WI38 (cell line): ENCODE measurements at regions not wholly inside any gene's neighbourhood (a gene's known extent, or its start where the extent isn't known, plus 50 kb on each side); places are given as distances from the start of the nearest gene placed in this dataset.

Source experiments
- H3K4me3 ChIP-seq: 2 replicates; pipeline ENCODE4 v1.5.1; 2011; ENCODE audit warnings: low read depth, mild to moderate bottlenecking, control low read depth, low read length
- TF ChIP-seq, protein P1 (sequence below): IDR thresholded peaks from 2 replicates; pipeline ENCODE4 v1.5.1; 2012; ENCODE audit warnings: low read depth, mild to moderate bottlenecking, control low read depth, low read length

DNA sequence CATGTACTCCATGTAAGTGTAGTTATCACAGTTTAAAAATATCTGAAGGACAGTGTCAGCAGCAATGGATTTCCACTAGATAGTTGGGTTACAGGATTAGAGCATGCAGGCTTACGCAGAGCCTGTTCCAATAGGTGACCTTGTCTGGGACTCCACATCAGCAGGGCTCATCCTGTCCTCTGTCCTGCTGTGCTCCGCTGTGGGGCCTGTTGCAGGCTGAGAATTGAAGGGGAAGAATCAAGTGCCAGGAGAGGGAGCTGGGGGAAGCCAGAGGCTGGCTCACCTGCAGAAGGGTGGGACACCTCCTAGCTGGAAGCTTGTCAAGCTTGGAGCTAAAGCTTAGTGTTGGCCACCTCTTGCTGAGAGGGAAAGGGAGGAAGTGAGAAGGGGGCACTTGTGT, 62.8 kb downstream of the XCL2 start:
- H3K4me3 ChIP-seq = no peak overlapping the region
- TF ChIP-seq, protein P1, sequence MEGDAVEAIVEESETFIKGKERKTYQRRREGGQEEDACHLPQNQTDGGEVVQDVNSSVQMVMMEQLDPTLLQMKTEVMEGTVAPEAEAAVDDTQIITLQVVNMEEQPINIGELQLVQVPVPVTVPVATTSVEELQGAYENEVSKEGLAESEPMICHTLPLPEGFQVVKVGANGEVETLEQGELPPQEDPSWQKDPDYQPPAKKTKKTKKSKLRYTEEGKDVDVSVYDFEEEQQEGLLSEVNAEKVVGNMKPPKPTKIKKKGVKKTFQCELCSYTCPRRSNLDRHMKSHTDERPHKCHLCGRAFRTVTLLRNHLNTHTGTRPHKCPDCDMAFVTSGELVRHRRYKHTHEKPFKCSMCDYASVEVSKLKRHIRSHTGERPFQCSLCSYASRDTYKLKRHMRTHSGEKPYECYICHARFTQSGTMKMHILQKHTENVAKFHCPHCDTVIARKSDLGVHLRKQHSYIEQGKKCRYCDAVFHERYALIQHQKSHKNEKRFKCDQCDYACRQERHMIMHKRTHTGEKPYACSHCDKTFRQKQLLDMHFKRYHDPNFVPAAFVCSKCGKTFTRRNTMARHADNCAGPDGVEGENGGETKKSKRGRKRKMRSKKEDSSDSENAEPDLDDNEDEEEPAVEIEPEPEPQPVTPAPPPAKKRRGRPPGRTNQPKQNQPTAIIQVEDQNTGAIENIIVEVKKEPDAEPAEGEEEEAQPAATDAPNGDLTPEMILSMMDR = no peak

DNA sequence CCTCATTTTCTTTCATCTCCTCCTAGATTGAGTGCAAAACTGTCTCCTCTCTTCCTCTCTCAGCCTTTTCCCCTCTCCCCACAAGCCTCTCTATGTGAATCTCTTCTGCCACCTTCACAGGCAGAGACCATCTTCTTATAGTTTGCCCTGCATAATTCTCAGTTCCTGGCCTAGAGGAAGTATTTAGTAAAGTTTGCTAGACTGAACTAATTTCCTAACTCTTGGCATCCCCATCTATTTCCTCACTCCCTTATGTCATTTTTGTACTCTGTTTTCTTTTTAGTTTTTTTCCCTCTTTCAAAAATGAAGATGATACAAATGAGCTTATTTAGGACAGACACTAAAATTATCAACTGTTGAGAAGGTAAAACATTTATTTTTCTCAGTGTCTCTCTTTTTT, 66.0 kb downstream of the XCL2 start:
- TF ChIP-seq, protein P1 = no peak
- H3K4me3 ChIP-seq = no peak overlapping the region

DNA sequence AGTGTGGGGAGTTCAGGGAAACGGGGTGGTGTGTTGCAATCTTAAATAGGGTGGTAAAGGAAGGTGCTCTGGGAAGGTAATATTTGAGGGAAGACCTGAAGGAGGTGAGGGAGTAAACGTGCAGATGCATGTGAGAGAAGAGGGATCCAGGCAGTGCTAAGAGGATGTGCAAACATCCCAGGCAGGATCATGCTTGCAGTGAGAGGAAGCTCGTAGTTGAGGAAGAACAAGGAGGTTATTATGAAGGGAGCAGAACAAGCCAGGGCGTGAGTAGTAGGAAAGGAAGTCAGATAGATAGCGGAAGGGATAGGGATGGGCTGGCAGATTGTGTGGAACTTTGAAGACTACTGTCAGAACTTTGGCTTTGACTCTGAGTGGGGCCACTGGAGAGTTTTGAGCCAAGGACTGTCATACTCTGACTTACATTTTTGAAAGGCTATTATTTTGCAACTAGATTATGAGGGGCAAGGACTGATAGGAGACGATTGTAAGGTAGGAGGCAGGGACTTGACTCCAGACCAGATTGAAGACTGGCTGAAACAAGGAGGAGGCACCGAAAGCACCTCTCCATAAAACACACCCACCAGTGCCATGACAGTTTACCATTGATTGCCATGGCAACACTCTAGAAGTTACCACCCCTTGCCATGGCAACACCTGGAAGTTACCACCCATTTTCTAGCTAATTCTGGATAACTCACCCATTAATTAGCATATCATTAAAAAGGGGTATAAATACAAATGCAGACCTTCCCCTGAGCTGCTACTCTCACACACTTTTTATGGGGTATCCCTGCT, 67.0 kb downstream of the XCL2 start:
- H3K4me3 ChIP-seq = no peak overlapping the region
- TF ChIP-seq, protein P1 = no peak

DNA sequence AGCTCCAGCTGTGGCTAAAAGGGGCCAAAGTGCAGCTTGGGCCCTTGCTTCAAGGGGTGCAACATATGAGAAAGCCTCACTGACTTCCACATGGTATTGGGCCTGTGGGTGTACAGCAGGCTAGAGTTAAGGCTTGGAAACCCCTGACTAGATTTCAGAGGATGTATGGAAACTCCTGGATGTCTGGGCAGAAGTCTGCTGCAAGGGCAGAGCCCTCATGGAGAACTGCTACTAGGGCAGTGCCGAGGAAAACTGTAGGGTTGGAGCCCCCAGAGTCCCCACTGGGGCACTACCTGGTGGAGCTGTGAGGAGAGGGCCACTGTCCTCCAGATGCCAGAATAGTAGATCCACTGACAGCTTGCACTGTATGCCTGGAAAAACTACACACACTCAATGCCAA, 69.5 kb downstream of the XCL2 start:
- TF ChIP-seq, protein P1 = no peak
- H3K4me3 ChIP-seq = no peak overlapping the region

DNA sequence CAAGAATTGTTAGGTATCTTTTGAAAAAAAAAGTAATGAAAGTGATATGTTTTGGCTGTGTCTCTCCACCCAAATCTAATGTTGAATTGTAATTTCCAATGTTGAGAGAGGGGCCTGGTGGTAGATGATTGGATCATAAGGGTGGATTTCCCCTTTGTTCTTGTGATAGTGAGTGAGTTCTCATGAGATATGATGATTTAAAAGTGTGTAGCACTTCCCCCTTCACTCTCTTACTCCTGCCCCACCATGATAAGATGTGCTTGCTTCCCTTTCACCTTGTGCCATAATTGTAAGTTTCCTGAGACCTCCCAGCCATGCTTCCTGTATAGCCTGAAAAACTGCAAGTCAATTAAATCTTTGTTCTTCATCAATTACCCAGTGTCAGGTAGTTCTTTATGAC, 70.7 kb downstream of the XCL2 start:
- TF ChIP-seq, protein P1 = no peak
- H3K4me3 ChIP-seq = no peak overlapping the region

DNA sequence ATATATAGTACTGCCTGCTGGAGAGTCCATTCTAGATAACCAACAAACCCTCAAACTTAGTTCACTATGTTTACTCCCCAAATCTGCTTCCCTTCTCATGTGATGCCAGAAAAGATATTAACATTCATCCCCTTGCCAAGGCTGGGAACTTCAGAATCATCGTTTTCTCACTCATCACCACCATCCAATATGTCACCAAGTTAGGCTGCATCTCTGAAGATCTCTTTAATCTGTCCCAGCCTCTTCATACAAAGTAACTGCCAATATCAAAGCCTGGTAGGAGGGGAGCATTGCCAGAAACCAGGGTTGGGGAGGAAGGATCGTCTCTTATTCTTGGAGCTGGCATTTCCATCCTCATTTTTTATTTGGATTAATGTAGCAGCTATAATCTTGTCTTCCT, 71.6 kb downstream of the XCL2 start:
- no peak overlapping the region for H3K4me3 ChIP-seq
- TF ChIP-seq, protein P1 = no peak

DNA sequence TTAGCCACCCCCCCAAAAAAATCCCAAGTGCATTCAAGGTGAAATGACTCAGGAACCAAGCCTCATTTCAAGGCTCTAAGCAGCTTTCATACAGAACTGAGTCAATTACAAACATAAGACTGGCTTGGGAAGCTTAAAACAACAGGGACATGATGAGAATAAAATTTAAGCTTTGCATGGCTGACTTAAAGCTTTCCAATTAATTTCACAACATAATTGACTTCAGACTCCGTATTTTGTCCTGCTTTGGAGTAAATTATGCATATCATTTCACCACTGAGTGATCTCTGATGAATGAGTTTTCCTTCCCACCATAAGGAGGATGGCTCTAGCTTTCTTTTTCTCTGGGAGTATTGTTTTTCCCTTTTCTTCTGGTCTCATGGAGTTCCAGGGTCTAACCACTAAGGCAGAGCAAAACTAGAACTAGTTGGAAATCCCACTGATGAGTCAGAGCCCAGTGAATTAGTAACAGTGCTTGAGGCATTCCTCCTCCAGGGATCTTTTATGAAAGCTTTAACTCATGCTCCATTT, 72.8 kb downstream of the XCL2 start:
- H3K4me3 ChIP-seq = no peak overlapping the region
- TF ChIP-seq, protein P1 = no peak
